Upper lobe of right lung (tissue), 1 donor: ENCODE measurements at regions not wholly inside any gene's neighbourhood (a gene's known extent, or its start where the extent isn't known, plus 50 kb on each side); places are given as distances from the start of the nearest gene placed in this dataset.

Source experiments
- ATAC-seq: fragments of 200-7000 bp; cut with Tn5 transposase; one replicate; pipeline ENCODE4 v1.9.1; 2020; ENCODE audit warnings: mild to moderate bottlenecking, moderate library complexity
- DNase-seq: peaks from one replicate; pipeline ENCODE4 v3.0.0-alpha.2; 2020
- H3K27ac ChIP-seq: fragments of 200-600 bp; one replicate; pipeline ENCODE4 v1.8.0; 2022
- H3K27me3 ChIP-seq: fragments of 200-600 bp; one replicate; pipeline ENCODE4 v1.8.0; 2022; ENCODE audit warnings: mild to moderate bottlenecking
- H3K36me3 ChIP-seq: fragments of 200-600 bp; one replicate; pipeline ENCODE4 v1.8.0; 2022
- H3K4me1 ChIP-seq: fragments of 200-600 bp; one replicate; pipeline ENCODE4 v1.8.0; 2022
- H3K4me3 ChIP-seq: fragments of 200-600 bp; one replicate; pipeline ENCODE4 v1.8.0; 2022; ENCODE audit warnings: mild to moderate bottlenecking
- H3K9me3 ChIP-seq: fragments of 200-600 bp; one replicate; pipeline ENCODE4 v1.8.0; 2022
- intact Hi-C: fragments of 100-400 bp; cut with DNase I; formaldehyde crosslinking; loops from one replicate; pipeline ENCODE4 v1.11.0; 2022
- TF ChIP-seq, protein P1 (sequence below): fragments of 200-600 bp; IDR thresholded peaks from one replicate; pipeline ENCODE4 v1.8.0; 2022; ENCODE audit warnings: antibody characterized with exemption
- donor health status: DM: no; HTN: yes; CAD: no; lungs with severe emphysema.

DNA sequence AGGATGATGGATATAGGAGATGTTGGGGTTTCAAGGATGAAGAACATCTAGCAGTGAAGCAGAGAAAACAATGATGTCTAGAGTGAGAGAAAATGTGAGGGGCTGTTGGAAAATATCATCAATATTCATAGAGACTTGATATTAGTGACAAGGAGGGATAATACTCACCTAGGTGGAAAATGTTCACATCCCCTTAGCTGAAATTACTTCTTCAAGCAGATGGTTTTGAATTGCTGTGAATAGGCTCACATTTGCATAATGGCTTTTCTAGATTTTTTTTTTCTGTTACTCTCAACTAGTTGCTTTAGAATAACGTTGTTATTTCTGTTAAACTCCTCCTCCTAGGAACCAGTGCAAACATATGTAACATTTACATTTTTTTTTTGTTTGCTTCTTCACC, 61.6 kb upstream of the MAP1B start:
- H3K27ac ChIP-seq, result no peak overlapping the region
- TF ChIP-seq, protein P1, sequence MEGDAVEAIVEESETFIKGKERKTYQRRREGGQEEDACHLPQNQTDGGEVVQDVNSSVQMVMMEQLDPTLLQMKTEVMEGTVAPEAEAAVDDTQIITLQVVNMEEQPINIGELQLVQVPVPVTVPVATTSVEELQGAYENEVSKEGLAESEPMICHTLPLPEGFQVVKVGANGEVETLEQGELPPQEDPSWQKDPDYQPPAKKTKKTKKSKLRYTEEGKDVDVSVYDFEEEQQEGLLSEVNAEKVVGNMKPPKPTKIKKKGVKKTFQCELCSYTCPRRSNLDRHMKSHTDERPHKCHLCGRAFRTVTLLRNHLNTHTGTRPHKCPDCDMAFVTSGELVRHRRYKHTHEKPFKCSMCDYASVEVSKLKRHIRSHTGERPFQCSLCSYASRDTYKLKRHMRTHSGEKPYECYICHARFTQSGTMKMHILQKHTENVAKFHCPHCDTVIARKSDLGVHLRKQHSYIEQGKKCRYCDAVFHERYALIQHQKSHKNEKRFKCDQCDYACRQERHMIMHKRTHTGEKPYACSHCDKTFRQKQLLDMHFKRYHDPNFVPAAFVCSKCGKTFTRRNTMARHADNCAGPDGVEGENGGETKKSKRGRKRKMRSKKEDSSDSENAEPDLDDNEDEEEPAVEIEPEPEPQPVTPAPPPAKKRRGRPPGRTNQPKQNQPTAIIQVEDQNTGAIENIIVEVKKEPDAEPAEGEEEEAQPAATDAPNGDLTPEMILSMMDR, result no peak
- ATAC-seq (no peak), DNase-seq (no peak)
- H3K4me3 ChIP-seq, result no peak overlapping the region
- no peaks in the 10 kb centered on the region for H3K4me1 ChIP-seq
- no peaks in the 10 kb centered on the region for H3K36me3 ChIP-seq
- intact Hi-C loops, result no loop called here
- no peaks in the 10 kb centered on the region for H3K27me3 ChIP-seq
- no peaks in the 10 kb centered on the region for H3K9me3 ChIP-seq

- Histone ChIP-seq H3K36me3 (no peaks in the 10 kb centered on the region), H3K27ac (no peak overlapping the region), H3K4me3 (no peak overlapping the region), H3K4me1 (no peaks in the 10 kb centered on the region), H3K9me3 (no peaks in the 10 kb centered on the region), H3K27me3 (no peaks in the 10 kb centered on the region)
- no peak for DNase-seq
- ATAC-seq, result no peak
- TF ChIP-seq, protein P1, result no peak
- intact Hi-C loops, result no loop called here
These were observed 61.2 kb upstream of the MAP1B start for GRCh38 chr5:72046106-72046505.

- intact Hi-C loops, result no loop called here
- TF ChIP-seq, protein P1, result no peak
- ATAC-seq, result no peak
These were observed 51.6 kb upstream of the MAP1B start for GRCh38 chr5:72055636-72056035.

More at GRCh38 chr5:72055636-72056035, 51.6 kb upstream of the MAP1B start:
- no peak overlapping the region for H3K27ac ChIP-seq
- H3K9me3 ChIP-seq, result no peaks in the 10 kb centered on the region
- no peak overlapping the region for H3K4me3 ChIP-seq
- no peaks in the 10 kb centered on the region for H3K4me1 ChIP-seq
- no peak for DNase-seq
- H3K36me3 ChIP-seq, result no peaks in the 10 kb centered on the region
- H3K27me3 ChIP-seq, result no peaks in the 10 kb centered on the region
